ENCODE measurements at regions not wholly inside any gene's neighbourhood (a gene's known extent, or its start where the extent isn't known, plus 50 kb on each side); places are given as distances from the start of the nearest gene placed in this dataset.

DNA sequence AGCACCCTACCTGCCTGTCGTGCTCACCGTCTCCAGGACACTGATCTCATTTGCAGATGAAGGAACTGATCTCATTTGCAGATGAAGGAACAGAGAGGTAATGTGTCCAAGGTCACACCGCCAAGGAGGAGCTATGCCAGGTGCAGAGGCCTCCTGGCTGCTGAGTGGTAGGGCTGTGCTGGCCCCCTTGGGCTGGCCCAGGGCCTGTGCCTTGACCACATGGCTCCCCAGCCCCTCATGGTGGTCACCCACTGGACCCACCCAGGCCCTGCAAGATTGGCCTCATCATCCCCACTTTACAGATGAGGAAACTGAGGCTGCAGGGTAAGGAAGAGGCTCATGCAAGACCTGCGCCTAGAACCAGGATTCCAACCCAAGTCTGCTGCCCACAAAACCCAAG lies 628.3 kb downstream of the MATN1 start:
- Histone ChIP-seq H3K27ac (no peak overlapping the region), H3K27me3 (no peaks in the 10 kb centered on the region), H3K36me3 (no peaks in the 10 kb centered on the region), H3K4me3 (no peak overlapping the region), H3K9me3 (peaks cover 17 to 21% of the 10 kb centered on the region in 2 donors), H3K4me1 (no peaks in the 10 kb centered on the region)
- TF ChIP-seq, protein P1, sequence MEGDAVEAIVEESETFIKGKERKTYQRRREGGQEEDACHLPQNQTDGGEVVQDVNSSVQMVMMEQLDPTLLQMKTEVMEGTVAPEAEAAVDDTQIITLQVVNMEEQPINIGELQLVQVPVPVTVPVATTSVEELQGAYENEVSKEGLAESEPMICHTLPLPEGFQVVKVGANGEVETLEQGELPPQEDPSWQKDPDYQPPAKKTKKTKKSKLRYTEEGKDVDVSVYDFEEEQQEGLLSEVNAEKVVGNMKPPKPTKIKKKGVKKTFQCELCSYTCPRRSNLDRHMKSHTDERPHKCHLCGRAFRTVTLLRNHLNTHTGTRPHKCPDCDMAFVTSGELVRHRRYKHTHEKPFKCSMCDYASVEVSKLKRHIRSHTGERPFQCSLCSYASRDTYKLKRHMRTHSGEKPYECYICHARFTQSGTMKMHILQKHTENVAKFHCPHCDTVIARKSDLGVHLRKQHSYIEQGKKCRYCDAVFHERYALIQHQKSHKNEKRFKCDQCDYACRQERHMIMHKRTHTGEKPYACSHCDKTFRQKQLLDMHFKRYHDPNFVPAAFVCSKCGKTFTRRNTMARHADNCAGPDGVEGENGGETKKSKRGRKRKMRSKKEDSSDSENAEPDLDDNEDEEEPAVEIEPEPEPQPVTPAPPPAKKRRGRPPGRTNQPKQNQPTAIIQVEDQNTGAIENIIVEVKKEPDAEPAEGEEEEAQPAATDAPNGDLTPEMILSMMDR (IDR thresholded peaks at IDR 0.05): no peak
- no peak for DNase-seq (ENCODE audit: low spot score in 2 of 2)
- intact Hi-C loops (cut with DNase I): no loop called here

DNA sequence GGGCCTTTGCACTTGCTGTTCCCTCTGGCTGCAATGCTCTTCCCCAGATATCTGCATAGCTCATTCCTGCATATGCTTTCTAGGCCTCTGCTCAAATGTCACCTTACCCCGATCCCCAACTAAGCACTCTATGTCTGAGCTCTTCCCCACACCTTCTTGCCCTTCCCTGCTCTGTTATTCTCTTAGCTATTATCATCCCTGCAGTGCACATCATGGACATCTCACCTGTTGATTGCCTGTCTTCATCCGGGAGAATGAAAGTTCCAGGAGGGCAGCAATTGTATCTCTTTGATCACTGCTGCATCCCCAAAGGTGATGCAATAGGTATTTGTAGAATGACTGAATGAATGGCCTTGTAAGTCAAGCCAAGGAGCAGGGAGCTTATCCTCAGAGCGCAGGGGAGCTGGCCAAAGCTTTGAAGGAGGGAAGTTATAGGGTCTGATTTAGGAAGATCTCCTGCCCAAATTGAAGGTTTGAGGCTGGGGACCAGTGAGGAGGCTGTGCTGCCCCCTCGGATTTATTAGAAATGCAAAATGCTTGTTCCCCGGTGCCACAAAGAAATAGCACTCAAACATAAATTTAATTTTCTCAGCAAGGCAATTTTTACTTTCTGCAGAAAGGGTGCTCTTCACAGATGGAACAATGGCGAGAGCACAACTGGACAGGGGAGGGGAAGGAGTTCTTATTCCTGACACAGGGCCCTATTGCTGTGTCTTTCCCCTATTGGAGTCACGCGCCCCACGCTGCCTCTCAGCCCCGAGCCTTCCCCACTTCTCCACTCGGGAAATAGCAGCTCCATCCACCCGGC lies 631.1 kb downstream of the MATN1 start:
- DNase-seq (ENCODE audit: low spot score in 2 of 2): no peak
- H3K9me3 ChIP-seq: peaks cover 17 to 21% of the 10 kb centered on the region in 2 donors
- no peak overlapping the region for H3K27ac ChIP-seq
- no peak overlapping the region for H3K4me3 ChIP-seq
- H3K36me3 ChIP-seq: no peaks in the 10 kb centered on the region
- H3K4me1 ChIP-seq: no peaks in the 10 kb centered on the region
- intact Hi-C loops (cut with DNase I): no loop called here
- TF ChIP-seq, protein P1 (IDR thresholded peaks at IDR 0.05): no peak
- no peaks in the 10 kb centered on the region for H3K27me3 ChIP-seq

DNA sequence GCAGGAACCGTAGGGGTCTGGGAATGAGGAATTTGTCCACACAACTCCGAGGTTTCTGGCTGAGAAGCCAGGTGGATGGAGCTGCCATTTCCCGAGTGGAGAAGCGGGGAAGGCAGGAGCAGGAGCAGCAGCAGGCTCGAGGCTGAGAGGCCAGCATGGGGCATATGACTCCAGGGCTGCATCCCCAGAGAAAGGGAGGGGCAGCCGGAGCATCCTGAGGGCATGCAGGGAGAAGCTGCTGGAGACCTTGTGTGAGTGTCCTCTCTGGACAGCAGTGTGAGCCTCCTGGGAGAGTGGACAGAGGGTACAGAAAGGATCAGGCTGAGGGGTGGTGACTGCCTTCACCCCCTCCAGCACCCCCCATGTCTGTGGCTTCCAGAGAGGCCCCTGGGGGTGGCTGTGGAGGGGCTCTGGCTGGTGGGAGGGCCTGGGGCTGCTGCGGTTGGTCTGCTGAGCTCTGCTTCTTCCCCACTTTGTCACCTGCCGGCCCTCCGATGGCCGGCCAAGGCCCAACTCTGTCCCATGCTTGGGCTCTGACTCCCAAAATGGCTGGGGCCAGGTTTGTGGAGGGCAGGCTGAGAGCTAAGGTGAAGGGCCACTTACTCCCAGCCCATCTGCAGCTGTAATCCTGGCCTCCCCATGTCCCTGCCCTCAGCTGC lies 633.1 kb downstream of the MATN1 start:
- Histone ChIP-seq H3K9me3 (peaks cover 17 to 21% of the 10 kb centered on the region in 2 donors), H3K27me3 (no peaks in the 10 kb centered on the region), H3K4me3 (no peak overlapping the region), H3K27ac (no peak overlapping the region), H3K36me3 (no peaks in the 10 kb centered on the region), H3K4me1 (peaks cover 0 to 4% of the 10 kb centered on the region in 2 donors)
- DNase-seq (ENCODE audit: low spot score in 2 of 2): no peak
- TF ChIP-seq, protein P1 (IDR thresholded peaks at IDR 0.05): no peak
- intact Hi-C loops (cut with DNase I): no loop called here

DNA sequence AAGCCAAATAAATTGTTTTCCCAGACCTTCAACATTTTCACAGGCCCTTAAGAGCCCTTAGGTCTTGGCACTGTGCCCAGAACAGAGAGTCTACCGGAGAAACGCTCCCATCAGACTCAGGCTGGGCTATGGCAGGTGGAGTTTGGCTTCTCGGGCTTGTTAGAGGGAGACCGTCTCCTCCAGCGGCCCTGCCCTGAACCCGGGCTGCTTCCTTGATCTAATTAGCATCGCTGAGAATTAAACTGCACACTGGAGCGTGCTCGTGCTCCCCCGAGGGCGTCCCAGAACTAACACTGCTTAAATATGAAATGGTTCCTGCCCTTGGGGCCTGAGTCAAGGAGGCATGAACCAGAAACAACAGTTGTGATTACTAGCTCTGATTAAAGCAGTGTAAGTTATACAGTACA lies 634.4 kb downstream of the MATN1 start:
- no peaks in the 10 kb centered on the region for H3K36me3 ChIP-seq
- no peaks in the 10 kb centered on the region for H3K27me3 ChIP-seq
- no peak overlapping the region for H3K4me3 ChIP-seq
- H3K27ac ChIP-seq: no peak overlapping the region
- H3K9me3 ChIP-seq: peaks cover 17 to 21% of the 10 kb centered on the region in 2 donors
- intact Hi-C loops (cut with DNase I): loop anchor here (10.0 kb wide), 1 partner anchor 626 kb away; no protein-coding TSS in a partner anchor
- peaks cover 0 to 16% of the 10 kb centered on the region in 2 donors for H3K4me1 ChIP-seq
- TF ChIP-seq, protein P1 (IDR thresholded peaks at IDR 0.05): no peak
- no peak for DNase-seq (ENCODE audit: low spot score in 2 of 2)

DNA sequence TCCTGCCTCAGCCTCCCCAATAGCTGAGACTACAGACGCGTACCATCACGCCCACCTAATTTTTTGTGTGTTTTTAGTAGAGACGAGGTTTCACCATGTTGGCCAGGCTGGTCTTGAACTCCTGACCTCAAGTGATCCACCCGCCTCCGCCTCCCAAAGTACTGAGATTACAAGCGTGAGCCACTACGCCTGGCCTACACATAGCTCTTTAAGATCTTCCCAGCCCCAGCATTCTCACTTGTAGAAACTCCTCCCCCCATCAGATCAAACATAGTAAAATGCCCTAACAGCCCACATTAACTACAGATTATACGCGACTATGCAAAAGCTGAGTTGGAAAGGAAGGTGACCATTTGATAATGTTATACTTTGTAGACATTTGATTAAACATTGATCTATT lies 634.8 kb downstream of the MATN1 start:
- Histone ChIP-seq H3K27ac (no peak overlapping the region), H3K27me3 (no peaks in the 10 kb centered on the region), H3K4me3 (no peak overlapping the region), H3K36me3 (no peaks in the 10 kb centered on the region), H3K4me1 (peaks cover 3 to 20% of the 10 kb centered on the region in 2 donors), H3K9me3 (peaks cover 17 to 21% of the 10 kb centered on the region in 2 donors)
- intact Hi-C loops (cut with DNase I): loop anchor here (10.0 kb wide), 1 partner anchor 626 kb away; no protein-coding TSS in a partner anchor
- TF ChIP-seq, protein P1 (IDR thresholded peaks at IDR 0.05): no peak
- DNase-seq (ENCODE audit: low spot score in 2 of 2): no peak
